ENCODE measurements at regions not wholly inside any gene's neighbourhood (a gene's known extent, or its start where the extent isn't known, plus 50 kb on each side); places are given as distances from the start of the nearest gene placed in this dataset.

DNA sequence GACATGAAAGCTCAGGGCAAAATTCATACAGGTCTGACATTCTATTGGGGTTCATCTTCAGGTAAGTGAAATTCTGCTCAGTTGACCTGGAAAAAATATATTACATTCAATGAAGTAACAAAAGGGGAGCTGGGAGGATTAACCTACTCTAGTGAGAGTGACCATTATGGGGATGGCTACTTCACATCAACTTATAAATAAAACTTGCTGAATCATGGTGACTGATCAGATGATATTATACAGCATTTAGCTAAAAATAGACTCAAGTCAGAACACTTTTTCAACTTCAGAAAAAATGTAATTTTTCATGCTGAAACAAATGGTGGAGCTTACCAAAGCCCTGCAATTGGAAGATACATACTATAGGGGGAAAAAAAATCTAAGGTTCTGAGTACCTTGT lies 800.2 kb downstream of the FSCB start:
- TF ChIP-seq, protein P1, sequence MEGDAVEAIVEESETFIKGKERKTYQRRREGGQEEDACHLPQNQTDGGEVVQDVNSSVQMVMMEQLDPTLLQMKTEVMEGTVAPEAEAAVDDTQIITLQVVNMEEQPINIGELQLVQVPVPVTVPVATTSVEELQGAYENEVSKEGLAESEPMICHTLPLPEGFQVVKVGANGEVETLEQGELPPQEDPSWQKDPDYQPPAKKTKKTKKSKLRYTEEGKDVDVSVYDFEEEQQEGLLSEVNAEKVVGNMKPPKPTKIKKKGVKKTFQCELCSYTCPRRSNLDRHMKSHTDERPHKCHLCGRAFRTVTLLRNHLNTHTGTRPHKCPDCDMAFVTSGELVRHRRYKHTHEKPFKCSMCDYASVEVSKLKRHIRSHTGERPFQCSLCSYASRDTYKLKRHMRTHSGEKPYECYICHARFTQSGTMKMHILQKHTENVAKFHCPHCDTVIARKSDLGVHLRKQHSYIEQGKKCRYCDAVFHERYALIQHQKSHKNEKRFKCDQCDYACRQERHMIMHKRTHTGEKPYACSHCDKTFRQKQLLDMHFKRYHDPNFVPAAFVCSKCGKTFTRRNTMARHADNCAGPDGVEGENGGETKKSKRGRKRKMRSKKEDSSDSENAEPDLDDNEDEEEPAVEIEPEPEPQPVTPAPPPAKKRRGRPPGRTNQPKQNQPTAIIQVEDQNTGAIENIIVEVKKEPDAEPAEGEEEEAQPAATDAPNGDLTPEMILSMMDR (conservative IDR thresholded peaks at IDR 0.05 in 1 of 2, IDR thresholded peaks at IDR 0.05 in 1 of 2; ENCODE audit: low read depth in 1 of 2, low read length in 2 of 2): no peak
- TF ChIP-seq EZH2 (IDR thresholded peaks at IDR 0.05; ENCODE audit: low read length, missing control alignments): no peak
